Left colon (tissue), 2 donors: ENCODE measurements at regions not wholly inside any gene's neighbourhood (a gene's known extent, or its start where the extent isn't known, plus 50 kb on each side); places are given as distances from the start of the nearest gene placed in this dataset.
"Not testable (repeated sequence)": the region's sequence is repeated elsewhere in the genome, so short reads cannot be mapped to it uniquely, and the experiment has no call there.

ENCODE experiments used
- ATAC-seq: fragments of 200-7000 bp; cut with Tn5 transposase; one replicate; pipeline ENCODE4 v1.9.1; 2020; ENCODE audit warnings: mild to moderate bottlenecking, moderate library complexity
- DNase-seq, 2 donors: peaks; one replicate each; pipeline ENCODE4 v3.0.0-alpha.2; 2020
- intact Hi-C, 2 donors: fragments of 100-400 bp; cut with DNase I in 1 of 2; cut with micrococcal nuclease in 1 of 2; formaldehyde crosslinking; loops; one replicate each; pipeline versions ENCODE4 v1.11.2 to v1.14.0; 2022; cut with DNase I, micrococcal nuclease
- donor health status: DM: no; HTN: no; CAD: no.
- donor health status: DM: yes; HTN: yes; CAD: no.

DNA sequence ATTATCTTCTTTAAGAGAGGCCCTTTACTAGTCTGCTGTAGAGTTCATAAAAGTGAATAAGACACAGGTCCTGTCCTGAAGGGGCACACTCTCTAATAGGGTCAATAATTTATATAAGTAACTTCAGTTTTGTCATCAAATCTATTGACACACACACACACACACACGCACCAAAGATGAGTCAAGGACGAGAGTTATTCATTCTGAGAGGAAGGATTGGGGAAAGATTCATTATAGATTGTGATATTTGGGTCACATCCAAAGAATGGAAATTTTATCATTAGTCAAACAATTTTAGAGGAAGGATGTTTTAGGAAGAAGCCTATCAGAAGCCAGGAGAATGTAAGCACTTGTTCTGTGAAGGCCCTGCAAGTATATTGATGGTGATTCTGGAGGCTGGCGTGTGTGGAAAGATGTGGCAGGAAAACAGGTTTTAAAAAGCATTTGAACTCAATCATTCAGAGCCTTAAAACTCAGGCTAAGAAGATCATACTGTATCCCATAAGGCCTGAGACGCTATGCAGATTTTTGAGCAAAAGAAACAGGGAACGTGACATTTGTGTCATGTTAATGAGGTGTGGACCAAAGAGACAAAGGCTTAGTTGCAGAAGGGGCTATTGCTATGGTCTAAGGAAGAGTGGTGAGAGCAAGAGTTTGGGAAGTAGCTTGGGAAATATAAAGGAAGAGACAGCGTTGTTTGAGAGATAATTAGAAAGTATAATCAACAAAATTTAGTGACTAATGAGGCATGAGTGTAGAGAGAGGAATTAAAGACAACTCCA, 161.4 kb upstream of the PREP start:
- no peak for DNase-seq
- intact Hi-C loops: no loop called here
- ATAC-seq: no peak

DNA sequence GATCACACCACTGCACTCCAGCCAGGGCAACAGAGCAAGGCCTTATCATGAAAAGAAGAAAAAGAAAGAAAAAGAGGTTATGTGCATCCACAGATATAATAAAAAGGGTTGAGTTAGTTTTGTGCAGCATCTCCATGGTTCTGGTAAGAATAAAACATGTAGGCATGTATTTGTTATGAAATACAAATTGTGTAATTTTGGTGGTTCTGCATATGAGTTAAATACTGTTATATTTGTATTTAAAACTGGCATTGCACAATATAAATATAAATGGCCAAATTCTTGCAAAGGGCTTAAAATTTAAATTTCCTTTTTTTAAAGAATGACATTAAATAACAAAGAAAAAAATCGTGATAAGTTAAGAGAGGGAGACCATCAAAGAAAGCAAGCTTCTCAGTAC, 159.1 kb upstream of the PREP start:
- ATAC-seq: no peak
- intact Hi-C loops: no loop called here
- DNase-seq: no peak

DNA sequence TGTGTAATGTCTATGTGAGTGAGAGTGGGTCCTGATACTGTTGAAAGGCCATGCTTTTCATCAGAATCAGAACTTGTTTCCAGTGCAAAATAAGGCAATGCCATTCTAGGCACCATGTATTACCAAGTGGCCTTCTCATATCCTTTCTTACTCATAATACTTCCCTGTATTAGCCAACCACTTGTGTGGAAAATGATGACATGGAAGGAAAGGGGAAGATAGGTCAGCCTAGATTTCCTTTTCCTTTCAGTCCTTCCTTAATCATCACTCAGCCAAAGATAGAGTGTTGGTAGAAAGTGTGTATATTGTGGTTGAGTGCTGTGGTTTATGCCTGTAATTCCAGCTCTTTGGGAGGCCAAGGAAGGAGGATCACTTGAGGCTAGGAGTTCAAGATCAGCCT, 158.6 kb upstream of the PREP start:
- ATAC-seq (no peak), DNase-seq (no peak)
- intact Hi-C loops: no loop called here

DNA sequence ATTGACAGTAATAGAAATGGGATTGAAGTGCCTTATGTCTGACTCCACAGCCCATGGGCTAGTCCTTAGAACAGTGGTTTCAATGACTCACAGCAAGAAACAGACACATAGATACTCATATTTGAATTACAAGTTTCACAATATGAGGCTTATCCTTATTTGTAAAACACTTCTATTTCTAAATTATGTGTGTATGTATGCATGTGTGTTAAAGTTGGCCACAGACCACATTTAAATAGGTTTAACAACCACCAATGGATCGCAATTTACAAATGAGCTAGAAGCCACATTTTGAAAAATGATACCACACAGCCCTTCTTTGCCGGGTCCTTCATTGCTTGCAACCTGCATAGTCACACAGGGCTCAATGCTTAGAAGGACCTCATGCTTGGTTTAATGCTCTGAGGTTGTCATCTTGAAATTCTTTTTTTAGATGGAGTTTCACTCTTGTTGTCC, 157.8 kb upstream of the PREP start:
- no peak for DNase-seq
- intact Hi-C loops: no loop called here
- ATAC-seq: no peak

DNA sequence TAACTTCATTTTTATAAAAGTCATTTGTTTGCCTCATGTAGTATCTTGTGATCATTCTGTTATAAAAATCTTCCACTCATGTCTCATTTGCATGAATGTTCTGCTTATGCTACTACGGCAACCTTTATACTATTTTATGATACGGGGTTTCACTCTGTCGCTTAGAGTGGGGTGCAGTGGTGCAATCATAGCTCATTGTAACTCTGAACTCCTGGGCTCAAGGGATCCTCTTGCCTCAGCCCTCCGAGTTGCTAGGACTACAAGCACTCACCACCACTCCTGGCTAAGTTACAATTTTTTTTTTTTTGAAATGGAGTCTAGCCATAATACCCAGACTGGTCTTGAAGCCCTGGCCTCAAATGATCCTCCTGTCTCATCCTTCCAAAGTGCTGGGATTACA, 154.4 kb upstream of the PREP start:
- DNase-seq: no peak
- intact Hi-C loops: no loop called here
- no peak for ATAC-seq

DNA sequence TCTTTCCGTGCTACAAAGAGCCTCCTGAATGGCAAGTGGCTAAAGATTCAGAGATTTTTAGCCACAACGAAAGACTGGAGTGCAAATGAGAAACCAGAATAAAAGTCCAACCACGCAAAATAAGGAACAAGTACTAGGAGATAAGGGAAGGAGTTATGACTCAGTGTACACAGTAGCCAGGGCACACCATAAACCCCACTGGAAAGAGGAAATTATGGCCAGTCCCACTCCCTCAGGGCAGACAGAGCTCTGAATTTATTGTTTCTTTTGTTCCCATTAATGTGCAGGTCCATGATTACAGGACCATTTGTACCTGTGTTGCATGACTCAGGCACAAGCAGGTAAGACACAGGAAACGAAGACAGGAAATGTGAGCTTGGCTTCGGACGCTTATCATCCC, 150.3 kb upstream of the PREP start:
- peak; percentile 12 to 61 for DNase-seq
- intact Hi-C loops: no loop called here
- ATAC-seq: peak; percentile 100

DNA sequence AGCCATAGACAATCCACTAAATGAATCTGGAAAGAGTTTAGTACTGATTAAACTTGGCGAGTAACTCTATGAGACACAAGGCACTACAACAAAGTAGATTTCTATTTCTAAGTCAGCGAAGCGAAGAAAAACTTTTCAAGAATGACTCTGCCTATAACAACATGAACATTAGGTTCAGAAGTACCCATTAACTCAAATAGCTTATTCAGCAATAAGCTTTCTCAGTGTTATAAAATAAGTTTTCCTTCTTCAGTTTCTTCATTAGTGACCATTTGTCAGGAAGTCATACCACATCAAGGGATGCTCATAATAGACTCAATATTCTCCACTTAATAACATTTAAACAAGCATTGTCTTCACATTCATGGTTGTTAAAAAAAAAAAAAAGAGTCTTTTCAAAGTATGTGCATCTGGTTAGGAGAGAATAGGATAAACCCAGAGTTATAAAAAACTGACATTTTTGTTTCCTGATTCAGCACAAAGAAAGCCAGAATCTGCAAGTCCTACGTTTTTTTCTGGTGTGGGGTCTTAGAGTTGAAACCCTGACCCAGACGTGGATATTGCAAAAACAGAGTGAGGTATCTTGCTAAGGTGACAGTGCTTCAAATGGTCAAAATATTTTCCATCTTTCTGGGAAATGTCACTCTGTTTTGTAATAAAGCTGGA, 148.2 kb upstream of the PREP start:
- intact Hi-C loops: no loop called here
- no peak for ATAC-seq
- no peak for DNase-seq

DNA sequence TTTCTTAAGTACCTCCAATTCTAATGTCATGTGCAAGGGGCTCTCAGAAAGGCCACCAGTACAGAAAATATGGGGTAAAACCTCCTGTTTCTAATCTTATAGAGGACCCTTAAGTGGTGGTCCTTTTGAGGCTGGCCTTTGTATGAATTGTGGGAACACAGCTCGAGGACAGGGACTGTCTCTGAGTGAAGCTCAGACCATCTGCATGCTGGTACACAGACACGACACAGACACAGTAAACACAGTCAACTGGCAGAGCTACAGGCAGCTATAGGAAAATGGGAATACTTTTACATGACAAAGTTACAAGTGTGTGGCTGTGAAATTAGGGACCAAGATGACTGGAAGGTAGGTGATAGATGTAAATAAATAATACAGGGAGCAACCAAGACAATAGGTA, 143.9 kb upstream of the PREP start:
- DNase-seq: no peak
- intact Hi-C loops: no loop called here
- no peak for ATAC-seq

DNA sequence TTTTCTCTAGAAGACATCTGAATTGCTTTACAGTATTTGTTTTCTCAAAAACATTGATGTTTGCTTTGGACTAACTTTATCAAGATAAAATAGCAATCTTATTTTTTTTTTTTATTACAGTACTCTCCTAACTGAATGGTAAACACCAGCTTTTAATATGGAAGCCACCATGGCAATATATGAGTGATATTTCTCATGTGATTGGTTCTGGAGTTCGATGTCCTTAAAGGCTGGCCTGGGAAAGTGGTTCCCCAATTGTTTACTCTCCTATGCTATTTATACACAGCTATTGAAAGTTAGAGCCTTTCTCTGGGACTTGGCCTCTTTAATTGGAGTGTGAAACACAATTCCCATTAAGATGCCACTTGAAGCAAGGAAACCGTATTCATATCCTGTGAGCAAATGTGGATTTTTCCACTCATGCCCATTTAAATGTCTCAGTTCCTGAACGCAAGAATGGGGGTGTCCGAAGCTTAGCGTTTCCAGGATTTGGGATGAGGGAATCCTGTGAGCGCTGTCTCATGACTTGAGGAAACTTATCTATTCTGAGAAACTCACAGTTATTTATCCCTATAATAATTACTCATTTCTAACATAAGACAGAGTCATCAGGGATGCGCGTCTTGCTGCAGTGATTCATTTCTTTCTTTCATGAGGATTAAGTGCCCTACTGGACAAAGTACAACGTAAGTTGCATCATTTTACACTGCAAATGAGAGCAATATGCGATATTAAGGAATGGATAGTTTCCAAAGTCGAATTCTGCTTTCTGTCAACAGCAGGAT, 143.3 kb upstream of the PREP start:
- DNase-seq: no peak
- intact Hi-C loops: no loop called here
- peak; percentile 71 for ATAC-seq

DNA sequence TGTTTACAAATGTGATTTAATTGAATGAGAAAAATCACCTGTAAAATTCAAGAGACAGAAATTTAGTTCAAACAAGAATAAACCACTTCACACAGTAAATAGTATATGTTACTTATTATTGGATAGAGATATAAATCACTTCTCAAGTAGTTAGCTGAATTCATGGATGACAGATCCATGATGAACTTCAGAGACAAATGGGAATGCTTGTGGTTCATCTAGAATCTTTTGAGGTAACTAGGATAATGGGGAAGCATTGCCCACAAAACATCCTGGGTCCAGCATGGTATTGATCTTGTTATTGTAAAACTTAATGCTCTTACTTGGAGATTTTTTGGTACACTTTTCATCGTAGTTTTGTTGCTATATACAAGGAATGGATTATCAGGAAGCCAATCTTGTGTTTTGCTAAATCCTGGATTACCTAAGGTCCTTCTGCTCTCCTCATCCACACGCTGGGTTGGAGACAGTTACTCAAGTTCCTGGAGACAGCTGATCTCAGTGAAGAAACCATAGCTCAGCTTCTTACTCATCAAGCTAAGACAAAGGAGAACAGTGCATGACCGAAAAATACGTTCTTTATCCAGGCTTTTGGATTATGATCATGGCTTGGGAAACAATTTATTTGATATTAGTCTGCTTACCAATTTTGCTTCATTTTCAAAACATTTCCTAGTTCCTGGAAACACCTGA, 142.5 kb upstream of the PREP start:
- DNase-seq: no peak
- peak; percentile 9 for ATAC-seq
- intact Hi-C loops: no loop called here

DNA sequence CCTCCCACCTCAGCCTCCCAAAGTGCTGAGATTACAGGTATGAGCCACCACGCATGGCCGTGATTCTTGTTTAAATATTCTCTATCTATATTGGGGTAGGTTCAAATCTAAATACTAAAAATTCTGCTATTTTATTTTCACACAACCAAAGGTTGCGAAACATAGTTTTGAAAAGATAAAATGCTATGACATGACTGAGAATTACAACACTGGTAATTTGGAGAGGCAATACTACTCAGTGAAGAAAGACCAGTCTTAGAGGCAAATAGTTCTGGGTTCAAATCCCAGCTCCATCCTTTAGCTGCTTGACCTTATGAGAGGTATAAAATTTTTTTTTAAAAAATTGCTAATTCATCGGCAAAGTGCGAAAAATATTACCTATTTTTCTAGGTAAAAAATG, 137.0 kb upstream of the PREP start:
- intact Hi-C loops: no loop called here
- ATAC-seq (no peak), DNase-seq (no peak)

DNA sequence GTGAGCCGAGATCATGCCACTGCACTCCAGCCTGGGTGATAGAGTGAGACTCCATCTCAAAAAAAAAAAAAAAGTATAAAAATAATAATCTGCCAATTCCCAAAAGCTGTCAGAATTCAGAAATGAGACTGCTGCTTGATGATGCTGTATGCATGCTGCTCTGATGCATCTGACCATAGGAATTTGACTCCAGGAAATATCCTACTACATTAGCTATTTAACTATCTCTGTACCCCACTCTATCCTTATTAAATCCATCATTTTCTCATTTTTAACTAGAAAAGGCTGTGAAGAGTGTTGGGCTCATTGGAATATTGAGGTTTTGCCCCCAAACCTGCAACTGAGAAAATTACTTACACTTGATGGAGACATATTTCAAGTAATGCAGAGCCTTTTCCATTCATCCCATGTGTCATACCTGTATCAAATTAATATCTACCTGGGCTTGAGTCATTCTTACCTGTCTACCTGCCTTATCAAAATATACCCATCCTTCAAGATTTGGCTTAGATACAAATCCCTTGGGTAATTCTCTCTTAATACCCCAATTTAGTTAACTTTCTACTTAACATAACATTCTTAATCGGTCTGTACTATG, 135.2 kb upstream of the PREP start:
- intact Hi-C loops: no loop called here

DNA sequence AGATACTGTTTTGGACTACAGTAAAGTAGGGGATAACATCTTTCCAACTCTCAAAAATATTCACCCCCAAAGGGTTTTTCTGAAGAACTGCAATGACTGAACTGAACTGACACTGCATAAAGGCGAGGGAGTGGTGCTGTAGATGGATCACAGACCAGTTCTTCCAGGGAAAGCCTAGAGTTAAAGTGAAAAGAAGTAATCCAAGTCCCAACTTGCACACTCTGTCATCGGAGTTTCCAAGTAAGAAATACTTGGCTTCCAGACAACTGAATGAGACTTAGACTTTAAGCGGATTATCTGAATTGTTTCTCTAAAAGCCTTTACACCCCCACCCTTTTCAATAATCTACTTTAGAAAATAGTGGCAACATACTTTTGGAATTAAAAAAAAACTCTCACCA, 134.1 kb upstream of the PREP start:
- no peak for DNase-seq
- intact Hi-C loops: no loop called here
- ATAC-seq: no peak

More for the DNA sequence above, 135.2 kb upstream of the PREP start:
- DNase-seq (no peak), ATAC-seq (no peak)

DNA sequence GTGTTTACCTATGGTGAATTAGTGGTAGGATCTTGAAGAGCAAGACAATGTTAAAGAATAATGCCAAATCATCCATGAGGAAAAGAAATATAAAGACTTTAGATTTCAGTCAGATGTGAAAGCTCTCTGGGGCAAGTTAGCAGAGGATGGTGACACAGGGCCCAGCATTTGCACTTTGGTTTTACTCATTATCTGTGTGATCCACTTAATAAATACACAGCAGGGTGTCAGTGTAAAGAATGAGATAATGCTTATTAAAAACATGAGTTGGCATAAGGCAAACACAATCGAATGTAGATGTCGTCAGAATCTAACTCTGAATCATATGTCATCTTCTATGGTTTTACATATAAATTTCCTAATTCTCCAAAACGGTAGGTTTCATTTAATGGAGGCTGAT, 130.4 kb upstream of the PREP start:
- DNase-seq: no peak
- intact Hi-C loops: no loop called here
- ATAC-seq: no peak

DNA sequence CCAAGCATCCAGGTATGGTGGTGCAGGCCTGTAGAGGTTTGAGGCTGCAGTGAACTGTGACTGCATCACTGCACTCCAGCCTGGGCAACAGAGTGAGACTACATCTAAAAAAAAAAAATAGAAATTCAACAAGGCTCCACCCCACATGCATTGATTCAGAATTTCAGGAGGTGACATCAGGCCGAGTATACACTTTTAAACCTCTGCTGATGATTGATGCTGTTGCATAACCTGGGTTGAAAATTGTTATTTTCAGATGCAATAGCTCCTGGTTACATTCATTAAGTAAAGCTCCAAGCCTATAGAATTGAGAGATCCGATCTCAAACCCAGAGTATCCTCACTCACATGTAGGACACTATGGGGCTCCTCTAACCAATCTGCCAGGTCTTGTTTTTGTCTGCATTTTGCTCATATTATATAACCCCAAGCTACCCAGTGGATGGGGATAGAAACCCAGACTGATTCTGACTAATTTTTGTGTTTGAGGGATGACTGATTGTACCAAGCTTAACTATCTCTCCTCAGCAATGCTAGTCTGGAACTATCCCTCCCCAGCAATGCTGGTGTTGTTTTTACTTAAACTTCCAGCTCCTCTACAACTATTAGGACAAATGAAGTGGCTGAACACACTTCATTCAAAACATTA, 123.5 kb upstream of the PREP start:
- ATAC-seq: no peak
- intact Hi-C loops: no loop called here
- DNase-seq: no peak

DNA sequence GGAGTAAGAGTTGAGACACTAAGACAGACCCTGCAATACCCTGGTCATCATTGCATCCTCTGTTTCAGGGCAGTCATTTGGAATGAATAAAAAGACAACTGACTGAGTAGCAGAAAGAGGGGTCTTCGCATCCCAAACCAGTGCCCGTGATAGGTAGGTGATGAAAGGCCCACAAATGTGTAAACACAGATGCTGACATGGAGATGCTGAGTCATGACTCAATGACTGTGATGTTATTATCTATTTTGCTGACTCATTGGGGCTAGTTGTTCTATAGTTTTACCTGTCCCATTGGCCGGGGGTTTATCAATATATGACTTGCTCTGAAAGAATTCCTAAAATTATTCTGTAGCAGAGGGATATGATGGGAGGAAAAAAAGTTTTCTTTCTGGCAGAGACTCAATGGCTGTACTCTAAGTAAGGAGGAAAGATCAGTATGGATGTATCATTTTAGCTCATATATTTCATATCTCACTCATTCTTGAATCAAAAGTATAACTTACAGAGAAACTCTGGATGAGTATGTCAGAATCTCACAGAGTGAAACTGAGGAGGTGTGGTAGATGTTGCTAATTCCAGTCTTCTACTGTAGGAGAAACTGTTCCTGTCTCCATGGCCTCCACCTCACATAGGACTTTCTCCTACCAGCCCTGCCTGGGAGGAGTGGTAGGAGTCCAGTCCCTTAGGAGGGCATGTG, 119.9 kb upstream of the PREP start:
- DNase-seq: no peak
- no peak for ATAC-seq
- intact Hi-C loops: no loop called here

DNA sequence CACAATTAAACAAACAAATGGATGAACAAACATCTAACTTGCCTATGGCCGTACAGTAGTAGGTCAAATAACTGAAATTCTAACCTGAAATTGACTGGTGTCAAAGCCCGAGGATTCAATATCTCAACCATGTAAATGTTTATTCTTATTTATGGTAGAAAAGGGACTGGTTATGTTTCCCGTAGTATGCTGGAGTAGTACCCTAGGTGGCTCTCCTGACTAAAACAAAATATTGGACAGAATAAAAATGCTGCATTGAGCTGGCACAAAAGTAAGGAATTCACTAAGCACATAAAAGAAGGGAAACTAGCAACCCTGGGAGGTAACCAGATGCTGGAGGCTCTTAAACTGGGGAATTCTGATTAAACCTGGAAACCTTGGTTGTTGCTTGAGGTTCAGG, 117.1 kb upstream of the PREP start:
- no peak for ATAC-seq
- no peak for DNase-seq
- intact Hi-C loops: no loop called here

DNA sequence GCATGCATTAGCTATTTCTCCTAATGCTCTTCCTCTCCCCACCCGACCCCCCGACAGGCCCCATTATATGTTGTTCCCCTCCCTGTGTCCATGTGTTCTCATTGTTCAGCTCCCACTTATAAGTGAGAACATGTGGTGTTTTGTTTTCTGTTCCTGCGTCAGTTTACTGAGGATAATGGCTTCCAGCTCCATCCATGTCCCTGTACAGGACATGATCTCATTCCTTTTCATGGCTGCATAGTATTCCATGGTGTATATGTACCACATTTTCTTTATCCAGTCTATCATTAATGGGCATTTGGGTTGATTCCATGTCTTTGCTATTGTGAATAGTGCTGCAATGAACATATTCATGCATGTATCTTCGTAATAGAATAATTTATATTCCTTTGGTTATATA, 116.1 kb upstream of the PREP start:
- ATAC-seq, DNase-seq, intact Hi-C loops: not testable (repeated sequence)
